GM21737 (cell line): ENCODE measurements at regions not wholly inside any gene's neighbourhood (a gene's known extent, or its start where the extent isn't known, plus 50 kb on each side); places are given as distances from the start of the nearest gene placed in this dataset.
"Not testable (repeated sequence)": the region's sequence is repeated elsewhere in the genome, so short reads cannot be mapped to it uniquely, and the experiment has no call there.

Source experiments
- ATAC-seq: cut with Tn5 transposase; IDR thresholded peaks from one replicate; pipeline ENCODE4 v1.9.1; 2021; ENCODE audit warnings: mild to moderate bottlenecking, moderate library complexity; ENCODE audit not compliant: unreplicated experiment

DNA sequence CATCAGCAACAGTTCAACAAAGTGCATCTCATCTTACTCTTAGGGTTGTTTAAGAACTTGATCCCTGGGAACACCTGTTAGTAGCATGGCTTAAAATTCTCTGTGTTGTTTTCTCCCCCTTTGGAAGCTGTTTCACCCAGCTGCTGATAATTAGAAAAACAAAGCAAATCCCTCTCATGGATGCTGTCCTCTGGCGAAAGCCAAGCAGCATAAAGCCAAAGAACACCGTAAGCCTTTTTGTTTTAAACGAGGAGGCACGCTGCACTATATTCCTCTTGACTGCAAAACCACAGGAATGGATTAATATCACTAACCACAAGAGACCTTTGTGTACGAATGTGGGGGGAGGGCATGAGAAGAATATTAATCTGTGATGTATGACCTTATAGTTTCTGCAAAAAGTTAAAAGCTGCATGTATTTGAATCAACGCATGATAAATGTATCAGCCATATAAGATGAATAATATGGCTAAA, 923.2 kb downstream of the LTN1 start:
- ATAC-seq: no peak

DNA sequence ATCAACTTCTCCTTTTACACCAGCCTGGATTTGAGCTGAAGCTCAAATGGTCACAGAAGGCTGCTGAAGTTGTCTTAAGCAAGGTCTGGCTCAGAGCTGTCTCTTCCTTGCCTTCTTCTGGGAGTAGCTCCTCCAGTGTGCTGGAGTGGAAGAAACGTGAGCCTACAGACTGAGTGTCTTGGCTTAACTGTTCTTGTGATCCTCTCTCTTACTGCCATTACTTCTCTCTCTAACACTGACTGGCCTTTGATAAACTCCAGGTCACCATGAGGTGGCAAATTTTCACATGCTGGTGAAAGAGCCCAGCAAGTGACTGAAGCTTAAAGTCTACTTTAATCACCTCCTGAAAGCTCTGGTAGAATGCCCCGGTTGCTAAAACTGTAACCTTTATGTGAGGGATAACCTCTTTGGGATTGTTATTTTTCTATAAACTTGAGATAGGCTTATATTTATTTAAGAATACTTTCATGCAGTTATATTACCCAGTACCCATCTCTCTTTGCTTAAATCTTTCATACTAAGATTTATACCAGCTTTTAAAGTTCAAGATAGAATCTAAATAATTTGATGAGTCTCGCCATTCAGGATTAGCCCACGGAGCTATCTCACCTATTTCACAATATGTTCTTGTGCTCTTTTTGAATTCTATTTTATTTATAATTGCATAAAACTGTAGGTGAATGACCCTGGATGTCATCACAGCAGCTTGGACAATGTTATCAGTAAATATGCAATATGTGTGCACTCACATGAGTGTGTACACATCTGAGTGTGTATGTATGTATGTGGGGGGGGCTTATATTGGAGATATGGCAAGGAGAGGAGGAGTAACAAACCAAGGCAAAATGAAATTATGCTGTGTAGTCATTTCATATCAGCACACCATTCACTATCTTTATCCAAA, 924.0 kb downstream of the LTN1 start:
- no peak for ATAC-seq

DNA sequence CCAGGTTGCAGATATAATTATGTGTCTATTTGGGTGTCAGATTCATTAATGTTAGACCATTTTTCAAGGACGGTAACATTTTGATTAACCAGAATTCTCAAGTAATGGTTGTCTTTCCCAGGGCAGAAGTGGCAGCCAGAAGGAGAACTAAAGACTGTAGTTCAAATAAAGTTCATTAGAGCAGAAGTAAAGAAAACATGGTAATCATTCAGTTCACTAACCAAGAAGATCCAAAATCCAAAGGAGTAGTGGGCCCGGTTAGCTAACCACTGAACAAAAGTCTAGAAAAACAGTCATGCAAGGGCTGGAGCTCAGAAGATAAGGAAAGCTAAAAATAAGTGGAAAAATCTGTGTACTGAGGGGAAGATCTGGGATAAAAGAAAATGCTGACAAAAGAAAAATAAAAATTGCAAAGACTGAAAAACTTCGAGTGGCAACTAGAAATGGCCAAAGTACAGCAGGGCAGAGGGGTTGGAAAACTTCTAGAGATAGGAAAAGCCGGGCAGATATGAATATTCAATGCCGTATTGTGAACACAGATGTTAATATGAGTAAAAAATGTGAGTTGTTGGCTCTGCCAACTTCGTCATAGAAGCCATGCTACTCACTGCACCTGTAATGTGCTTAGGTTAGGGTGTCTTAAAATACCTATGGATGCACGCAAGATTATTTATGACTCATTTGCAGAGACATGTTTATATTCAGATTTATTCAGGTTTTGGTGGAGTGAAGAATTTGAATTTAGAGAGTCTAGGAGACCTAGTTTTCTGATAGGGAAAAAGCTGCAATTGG, 925.9 kb downstream of the LTN1 start:
- no peak for ATAC-seq

DNA sequence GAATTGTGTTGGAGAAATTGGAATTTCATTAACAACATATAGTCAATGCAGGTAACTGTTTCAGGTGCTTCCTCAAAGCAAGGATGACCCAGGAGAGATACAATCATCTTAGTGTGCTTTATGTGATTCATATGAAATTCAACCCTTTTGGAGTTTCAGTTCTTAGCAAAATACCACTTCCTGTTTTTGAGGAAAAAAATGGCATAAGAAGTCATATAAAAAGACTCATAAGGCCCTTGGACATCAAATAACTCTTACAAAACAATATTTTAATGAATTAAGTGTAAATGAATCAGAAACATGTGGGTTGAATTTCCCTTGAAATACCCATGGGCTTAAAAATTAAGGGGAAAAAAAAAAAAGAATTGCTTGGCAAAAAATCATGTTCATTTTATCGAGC, 926.6 kb downstream of the LTN1 start:
- no peak for ATAC-seq

DNA sequence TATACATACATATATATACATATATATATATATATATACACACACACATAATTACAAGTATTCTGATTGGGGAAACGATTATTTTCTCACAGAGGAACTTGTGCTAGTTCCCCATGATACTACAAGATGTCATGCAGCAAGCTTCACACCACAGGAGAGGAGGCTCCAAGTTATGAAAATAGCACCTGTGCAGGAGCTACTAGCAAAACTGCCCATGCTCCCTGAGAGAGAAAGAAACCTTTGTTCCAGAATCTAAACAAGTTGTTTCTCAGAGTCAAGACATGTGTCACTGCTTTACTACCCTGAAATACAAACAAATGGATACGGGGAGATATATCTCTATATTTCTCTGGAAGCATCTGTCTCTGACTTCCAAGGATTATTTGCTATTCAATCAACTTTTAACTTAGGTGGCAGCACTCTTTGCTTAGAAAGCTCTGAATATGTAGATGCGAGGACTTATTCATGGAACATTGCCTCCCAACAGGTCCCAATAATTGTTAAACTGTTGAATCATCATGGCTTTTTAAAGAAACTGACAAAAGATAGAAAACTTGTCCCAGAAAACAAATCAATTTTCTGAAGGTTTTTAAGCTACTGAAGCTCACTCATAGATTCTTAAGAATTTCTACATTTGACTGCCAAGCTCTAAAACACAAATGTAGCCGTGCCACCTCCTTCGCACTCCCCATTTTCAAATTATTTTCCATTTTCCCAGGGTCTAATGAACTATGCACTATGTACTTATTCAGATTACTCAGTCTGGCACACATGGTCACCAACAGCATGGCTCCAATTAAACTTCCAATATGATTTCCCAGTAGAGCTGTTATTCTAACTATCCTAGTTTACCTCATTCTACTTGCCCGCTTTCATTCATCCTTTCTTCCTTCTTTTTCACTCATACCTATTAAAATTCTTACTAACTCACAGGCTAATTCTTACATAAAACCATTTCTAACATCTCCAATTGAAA, 929.1 kb downstream of the LTN1 start:
- ATAC-seq: no peak

DNA sequence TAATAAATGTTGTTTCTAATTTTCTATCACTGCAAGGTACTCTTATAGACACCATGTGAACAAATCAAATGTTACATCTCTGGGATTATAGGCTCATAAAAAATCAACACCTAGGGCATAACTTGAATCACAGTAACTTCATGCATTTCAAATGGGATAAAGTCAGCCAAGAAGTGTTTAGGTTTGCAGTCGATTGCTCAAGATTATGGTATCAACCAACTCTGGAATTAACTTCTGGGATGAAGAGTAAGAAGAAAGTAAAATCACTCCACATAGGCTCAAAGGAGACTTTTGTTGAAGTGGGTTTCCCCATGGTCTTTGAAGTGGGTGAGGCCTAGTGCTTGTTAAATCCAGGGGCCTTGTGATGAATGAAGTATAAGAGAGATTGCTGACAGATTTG, 939.7 kb downstream of the LTN1 start:
- ATAC-seq: not testable (repeated sequence)

DNA sequence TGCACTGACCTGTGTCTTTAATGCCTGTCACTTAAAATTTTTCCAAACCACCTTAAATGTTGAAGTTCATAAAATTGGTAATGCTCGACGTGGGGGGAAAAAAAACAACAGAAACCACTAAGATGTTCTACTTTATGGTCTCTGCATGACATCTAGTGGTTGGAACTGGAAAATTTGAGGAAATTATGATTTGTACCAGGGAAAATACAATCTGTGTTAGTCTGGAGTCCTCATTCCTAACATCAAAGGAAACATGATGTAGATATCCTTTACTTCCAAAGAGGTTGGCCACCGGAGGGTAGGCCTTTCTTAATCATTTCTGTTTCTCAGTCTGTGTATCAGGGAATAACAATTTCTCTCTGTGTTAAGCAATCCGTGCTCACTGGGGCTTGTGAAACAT, 941.0 kb downstream of the LTN1 start:
- not testable (repeated sequence) for ATAC-seq

DNA sequence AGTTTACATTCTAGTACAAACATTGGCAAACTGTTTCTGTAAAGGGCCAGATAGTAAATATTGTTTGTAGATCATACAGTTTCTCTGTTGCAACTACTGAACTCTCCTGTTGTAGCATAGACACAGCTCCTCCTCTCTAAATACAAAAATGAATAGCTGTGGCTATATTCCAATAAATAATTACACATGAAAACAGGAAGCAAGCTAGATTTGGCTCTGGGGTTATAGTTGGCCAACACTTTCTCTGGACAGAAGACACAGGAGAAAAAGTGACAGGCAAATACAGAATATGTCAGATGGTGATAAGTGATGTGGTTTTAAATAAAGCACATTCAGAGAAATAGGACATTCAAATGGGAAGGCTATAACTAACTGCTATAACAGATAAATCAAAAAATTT, 957.0 kb downstream of the LTN1 start:
- ATAC-seq: not testable (repeated sequence)

DNA sequence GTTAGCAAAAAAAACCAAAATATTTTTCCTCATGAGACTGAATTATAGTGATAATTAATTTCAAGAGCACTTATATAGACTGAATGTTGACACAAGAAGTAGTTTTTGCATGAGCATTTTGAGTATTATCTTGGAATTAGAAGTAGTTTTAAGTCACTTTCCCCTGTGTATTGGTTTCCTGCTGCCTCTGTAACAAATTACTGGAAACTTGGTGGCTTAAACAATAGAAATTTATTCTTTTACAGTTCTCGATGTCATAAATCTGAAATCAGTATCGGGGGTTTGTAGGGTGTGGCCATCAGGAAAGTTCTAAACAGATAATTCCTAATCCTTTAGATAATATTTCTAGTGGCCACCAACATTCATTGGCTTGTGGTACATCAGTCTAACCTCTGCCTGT, 957.8 kb downstream of the LTN1 start:
- not testable (repeated sequence) for ATAC-seq

DNA sequence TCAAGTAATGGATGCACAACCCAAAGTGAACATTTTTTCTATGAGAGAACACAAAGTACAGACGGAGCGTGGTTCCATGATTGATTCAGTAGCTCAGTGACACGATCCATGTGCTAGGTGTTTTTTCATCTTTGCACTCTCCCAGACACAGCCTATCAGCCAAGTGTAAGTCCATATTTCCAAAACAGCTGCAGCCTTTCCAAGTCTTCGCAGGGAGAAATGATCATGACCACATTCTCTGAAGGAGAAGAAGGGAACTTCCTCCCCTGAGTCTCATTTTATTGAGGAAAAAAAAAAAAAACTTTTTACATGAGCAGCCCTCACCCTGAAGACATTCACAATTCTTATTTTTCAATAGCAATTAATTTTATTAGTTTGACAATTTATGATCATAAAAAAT, 958.3 kb downstream of the LTN1 start:
- not testable (repeated sequence) for ATAC-seq

DNA sequence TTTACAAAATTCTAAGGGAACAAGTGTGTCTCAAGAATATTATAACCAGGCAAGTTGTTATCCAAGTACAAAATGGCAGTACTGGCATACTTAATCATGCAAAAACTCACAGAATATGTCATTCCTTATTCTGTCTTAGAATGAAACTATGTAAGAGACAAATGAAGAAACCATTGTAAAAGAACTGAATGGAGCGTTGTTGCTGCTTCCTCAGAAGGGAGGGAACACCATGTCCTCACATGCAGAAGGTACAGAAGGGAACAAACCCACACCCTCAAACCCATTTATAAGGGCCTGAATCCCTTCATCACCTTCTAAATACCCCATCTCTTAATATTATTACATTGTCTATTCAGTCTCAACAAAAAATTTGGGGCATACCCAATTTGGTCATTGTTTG, 960.0 kb downstream of the LTN1 start:
- ATAC-seq: not testable (repeated sequence)

DNA sequence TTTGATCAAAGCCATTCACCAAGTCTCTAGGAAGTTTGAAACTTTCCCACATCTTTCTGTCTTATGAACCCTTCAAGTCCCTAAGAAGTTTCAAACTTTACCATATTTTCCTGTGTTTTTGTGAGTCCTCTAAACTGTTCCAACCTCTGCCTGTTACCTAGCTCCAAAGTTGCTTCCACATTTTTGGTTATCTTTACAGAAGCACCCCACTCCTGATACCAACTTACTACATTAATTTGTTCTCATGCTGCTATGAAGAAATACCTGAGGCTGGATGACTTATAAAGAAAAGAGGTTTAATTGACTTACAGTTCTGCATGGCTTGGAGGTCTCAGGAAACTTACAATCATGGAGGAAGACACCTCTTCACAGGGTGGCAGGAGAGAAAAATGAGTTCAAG, 961.6 kb downstream of the LTN1 start:
- not testable (repeated sequence) for ATAC-seq

DNA sequence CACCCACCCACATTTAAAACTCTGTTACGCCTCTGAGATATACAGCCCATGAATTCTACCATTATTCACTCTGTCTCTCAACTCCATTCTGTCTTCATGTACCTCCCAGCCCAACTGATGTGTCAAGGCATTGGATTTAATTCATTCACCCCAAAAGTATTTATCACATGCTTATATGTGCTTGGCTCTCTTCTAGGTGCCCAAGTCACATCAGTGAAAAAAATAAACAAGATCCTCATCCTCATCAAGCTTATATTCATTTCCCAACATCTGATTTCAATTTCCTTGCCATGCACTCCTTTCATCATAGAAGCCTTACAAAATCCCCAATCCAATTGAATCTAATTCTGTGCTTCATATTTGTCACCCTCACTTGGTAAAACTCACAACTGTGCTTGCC, 967.6 kb downstream of the LTN1 start:
- no peak for ATAC-seq

DNA sequence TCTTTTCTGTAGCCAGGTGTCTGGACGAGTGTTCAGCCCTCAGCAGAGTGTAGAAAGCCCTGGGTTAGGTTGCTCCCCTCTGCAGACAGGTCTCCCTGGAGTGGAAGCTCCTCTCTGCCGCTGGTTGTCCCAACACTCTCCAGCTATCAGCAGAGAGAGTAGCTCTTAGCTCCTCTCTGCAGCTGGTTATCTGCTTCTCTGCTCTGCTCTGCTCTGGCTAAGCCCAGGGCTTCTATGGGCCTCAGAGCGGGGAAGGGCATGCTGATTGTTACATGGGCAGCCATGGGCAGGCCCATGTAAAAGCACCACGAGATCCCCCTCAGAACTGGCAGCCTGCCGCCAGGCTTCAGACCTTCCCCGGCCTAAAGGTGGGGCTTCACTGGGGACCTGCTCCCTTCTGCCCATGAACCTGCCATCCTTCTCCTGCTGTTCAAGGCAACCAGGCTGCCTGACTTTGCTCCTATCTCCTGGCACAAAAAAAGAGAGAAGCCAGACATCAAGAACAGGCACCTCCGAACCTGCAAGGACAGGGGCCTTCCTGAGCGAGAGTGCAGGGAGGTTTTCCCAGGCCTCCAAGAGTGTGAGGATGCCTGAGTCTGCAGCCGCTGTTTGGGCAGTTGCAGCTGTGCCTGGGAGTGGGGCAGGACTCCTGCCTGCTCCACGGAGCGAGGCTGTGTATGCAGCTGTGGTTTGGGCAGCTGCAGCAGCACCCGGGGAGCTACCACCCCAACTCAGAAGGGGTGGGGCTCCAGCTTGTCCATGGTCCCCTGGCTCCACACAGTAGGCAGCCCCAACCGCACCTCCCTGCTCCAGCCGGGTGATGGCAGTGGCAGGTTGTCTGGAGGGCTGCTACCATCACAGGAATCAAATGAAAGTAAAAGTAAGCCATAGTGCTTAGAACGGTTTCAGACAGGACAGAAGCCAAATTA, 973.7 kb downstream of the LTN1 start:
- no peak for ATAC-seq

DNA sequence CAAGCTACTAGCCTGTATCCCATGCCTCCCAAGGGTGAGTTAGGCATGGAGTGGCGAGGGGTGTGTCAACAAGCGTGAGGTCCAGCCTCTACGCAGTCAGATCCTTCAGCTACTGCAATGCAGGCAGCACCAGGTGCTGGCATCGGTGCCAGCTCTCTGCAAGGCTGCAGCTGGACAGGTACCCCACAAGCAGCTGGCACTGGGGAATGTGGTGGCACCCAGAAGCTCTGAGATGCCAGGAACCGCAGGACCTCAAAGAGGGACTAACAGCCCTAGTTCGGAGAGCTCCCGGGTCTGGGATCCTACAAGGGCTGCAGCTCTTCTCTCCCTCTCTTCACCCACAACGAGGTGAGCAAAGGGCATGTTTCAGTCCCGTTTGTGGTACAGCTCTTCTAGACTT, 974.5 kb downstream of the LTN1 start:
- ATAC-seq: no peak

DNA sequence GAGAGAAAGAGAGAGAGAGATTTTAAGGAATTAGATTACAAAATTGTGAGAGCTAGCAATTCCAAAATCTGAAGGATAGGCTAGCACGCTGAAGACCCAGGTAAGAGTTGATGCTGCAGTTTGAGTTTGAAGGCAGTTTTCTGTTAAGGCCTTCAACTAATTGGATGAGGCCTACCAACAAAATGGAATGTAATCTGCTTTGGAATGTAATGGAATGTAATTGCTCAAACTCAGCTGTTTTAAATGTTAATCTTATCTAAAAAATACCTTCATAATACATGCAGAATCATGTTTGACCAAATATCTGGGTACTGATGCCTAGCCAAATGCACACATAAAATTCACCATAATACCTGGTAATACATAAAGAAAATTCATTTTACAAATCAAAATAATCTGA, 976.1 kb downstream of the LTN1 start:
- ATAC-seq: no peak

DNA sequence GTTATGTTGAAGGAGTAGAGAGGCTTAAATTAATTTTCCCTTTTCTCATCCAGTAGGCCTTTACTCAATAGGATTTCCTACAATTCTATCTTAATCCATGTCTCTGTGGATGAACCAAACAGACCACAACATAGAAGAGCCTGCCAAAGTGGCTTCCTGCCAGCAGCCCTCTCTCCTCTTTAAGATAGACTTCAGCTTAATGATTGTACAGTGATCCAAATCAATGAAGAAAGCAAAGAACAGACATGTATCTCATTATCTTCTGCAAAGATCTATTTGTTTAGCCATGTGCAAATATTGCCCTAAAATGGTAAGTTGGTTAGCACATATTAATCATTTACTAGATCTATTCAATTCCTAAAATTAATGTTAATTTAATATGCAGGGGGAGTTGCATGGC, 979.6 kb downstream of the LTN1 start:
- ATAC-seq: not testable (repeated sequence)

DNA sequence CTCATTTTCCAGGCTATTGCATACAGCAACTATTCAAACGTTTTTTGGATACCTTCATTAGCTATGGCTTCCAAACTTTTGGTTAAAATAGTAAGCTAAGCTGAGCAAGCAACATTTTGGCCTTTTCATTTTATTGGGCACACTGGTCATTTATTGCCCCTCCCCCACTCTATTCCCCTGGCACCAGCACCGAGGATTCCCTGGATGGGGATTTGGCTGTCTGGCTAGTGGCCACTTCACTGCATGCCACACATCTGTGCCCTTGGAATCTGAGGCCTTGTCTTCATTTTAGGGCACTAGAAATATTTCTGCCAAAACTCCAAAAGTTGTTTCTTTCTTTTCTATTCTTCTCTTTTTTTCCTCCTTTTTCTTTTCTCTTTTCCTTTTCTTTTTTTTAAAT, 980.7 kb downstream of the LTN1 start:
- ATAC-seq: not testable (repeated sequence)

DNA sequence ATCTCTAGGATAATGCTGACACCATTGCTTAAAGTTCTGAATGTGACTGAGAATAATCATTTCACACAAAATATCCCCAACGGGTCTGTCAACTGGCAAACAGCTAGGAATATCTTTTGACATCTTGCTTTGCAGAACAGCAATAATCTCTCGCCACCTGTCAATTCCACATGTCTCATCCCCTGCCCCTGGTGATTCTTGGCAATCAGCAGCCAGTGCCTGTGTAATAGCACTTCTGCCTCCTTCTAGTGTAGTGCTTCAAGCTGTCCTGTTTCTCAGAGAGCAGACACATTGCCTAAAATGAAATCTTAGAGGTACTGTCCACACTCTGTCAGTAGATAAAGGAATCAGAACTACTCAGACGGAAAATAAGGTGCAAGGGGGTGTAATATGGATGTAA, 984.4 kb downstream of the LTN1 start:
- not testable (repeated sequence) for ATAC-seq

DNA sequence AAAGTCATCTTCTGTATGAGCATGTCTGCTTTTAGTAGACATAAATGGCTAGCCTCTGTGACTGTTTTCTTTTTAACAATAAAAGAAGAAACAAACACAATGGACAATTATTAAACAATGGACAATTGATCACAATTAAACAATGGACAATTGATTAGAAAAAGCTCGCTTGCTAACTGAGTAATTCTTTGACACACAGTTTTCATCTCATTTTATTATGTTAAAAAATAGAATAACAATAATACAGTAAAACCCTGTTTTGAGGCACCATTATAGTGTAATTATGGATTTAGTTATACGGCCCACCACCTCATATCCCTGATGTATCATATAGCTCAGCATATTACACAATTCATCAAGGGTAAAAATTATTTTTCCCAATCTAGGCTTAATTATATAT, 989.0 kb downstream of the LTN1 start:
- ATAC-seq: not testable (repeated sequence)
